HG02970 (cell line): ENCODE measurements at regions not wholly inside any gene's neighbourhood (a gene's known extent, or its start where the extent isn't known, plus 50 kb on each side); places are given as distances from the start of the nearest gene placed in this dataset.
"Not testable (repeated sequence)": the region's sequence is repeated elsewhere in the genome, so short reads cannot be mapped to it uniquely, and the experiment has no call there.

Source experiments
- ATAC-seq: cut with Tn5 transposase; IDR thresholded peaks from one replicate; pipeline ENCODE4 v1.9.1; 2021; ENCODE audit warnings: mild to moderate bottlenecking, moderate library complexity, moderate number of reproducible peaks; ENCODE audit not compliant: unreplicated experiment, low FRiP score

DNA sequence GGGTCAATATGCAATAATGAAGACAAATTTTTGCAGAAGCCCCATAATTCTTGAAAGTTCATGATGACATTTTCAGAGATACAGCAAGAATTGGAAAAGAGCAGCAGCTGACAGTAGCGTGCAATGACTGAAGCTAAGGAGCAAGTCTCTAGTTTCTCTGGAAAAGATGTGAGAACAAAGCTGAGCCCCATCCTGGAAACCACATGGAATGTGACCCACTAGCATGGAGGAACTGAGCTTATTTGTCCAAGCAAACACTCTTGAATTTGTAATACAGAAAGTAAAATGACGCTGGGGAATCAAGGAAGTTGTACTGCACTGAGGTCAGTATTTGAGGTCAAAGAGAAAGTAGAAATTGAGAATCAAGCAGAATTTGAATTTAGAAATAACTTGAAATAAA, 1447.2 kb downstream of the FSTL5 start:
- ATAC-seq: no peak

DNA sequence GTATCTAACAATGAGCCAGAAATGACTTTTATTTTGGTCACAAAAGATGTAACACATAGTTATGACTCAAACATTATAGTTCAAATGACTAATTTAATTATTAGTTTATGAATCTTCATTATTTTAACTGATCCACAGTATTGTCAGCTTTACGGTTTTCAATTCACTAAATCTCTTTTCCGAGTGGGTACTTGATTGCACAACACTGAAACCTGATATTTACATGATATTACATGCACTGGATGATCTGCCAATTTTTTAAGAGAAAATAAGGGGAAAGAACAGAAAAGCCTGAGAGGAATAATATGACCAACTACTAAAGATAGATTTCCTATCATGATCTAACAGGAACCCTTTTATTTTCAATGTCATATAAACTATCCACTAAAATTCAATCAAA, 1446.0 kb downstream of the FSTL5 start:
- no peak for ATAC-seq

DNA sequence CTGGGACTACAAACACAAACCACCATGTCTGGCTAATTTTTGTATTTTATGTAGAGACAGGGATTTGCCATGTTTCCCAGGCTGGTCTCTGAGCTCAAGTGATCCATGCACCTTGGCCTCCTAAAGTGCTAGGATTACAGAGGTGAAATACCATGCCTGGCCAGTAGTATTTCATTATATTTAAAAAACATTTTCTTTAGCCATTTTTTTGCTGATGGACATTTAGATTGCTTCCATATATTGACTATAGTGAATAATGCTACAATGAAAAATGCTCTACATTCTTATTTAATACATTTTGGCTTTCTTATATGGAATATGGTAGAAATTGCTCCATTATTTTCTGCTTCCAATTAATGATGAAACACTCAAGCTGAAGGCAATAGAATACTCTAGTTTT, 1439.7 kb downstream of the FSTL5 start:
- no peak for ATAC-seq

DNA sequence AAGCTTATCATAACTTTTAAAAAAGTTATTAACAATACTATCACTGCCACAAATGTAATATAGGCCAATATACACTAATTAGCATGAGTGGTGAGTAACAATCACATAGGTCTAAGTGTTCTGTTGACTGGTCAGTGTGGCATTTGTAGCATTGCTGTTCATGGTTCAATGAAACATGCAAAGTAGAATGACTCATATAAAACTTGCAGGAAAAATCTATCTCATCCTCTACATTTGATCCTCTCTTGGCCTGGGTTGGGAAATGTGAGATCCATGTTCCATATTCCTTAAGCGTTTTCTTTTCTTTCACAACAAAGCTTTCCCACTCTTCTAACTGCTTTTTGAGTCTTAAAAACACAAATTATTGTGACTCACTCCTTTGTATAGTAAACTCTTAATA, 1418.7 kb downstream of the FSTL5 start:
- ATAC-seq: no peak

DNA sequence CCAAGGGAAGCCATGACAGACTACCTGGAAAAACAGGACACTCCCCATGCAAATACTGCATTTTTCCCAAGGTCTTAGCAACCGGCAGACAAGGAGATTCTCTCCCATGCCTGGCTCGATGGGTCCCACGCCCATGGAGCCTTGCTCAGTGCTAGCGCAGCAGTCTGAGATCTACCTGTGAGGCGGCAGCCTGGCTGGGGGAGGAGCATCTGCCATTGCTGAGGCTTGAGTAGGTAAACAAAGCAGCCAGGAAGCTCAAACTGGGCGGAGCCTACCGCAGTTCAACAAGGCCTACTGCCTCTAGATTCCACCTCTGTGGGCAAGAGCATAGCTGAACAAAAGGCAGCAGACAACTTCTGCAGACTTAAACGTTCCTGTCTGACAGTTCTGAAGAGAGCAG, 1417.2 kb downstream of the FSTL5 start:
- not testable (repeated sequence) for ATAC-seq

DNA sequence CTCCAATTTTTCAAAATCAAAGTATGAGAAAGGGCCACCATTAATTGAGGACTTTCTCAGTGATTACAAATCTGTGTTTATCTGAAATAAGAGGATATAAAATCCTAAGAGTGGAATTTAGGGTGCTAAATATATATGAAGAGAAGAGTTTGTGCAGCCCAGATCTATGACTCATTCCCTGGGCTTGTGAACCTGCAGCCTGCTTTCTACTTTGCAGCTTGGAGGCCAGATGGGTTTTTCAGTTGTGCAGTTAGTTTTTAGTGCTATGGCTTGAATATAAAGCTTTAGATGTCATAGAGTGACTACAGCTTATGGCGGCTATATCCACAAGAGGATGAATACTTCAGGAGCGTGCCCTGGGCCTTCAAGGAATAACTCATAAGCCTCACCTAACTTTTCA, 1391.1 kb downstream of the FSTL5 start:
- no peak for ATAC-seq

DNA sequence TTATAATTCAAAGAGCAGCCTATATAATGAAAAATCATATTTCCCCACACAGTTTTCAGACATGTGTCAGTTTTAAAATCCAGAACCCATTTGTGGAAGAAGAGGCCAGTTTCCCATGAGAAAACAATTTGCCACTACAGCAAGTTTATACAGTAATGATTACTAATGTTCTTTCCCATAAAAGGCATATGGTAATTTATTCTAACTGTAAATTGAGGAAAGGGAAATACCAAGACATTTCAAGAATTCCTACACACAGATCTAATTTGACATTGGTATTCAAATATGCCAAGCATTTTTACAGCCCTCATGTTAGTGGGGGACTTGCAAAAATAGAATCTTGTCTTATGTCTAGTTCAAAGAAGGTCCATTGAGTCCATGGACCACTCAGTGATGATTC, 1368.6 kb downstream of the FSTL5 start:
- ATAC-seq: no peak

DNA sequence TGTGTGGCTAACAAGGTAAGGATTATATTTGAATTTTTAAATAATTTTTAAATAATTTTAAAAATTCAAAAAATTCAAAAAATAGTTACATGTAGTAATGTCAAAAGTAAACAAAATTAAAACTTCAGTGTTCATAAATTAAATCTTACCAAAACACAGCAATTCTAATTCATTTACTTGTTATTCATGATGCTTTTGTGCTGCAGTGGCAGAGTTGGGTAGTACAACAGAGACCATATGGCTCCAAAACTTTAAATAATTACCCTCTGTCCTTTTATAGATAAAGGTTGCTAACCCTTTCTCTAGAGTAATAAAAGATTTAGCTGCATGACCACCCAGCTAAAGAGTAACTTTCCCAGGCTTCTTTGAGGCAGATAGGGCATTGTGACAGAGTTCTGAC, 1355.6 kb downstream of the FSTL5 start:
- no peak for ATAC-seq

DNA sequence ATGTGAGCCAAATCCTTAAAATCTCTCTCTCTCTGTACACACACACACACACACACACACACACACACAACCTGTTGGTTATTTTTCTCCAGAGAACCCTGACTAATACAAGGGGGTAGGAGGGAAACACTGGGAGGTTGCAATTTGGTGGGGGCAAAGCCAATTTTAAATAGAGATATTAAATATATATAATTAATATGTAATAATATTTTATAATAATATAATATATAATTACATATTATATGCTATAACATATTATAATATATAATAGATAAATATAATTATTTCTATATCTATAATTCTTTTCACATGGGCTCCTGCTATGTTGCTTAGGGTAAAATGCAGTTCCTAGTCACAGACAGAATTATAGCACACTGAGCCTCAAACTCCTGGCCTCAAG, 1354.2 kb downstream of the FSTL5 start:
- no peak for ATAC-seq

DNA sequence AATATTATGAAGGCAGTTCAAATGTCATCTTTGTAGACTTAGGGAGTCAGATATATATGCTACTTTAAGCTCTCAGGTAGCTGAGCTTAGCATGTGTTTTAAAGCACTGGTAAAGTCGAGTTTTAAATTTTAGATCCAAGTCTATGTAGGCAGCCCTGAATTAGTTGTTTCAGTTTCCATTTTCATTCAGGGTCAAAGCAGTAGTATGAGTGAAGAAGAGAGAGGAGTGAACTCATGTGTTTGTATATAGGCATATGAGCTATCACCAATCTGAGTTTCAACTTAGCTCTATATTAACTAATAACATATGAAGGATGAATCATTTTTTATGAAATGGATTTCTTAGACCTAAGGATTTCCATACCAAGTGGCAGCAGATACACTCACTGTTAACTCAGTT, 1353.4 kb downstream of the FSTL5 start:
- ATAC-seq: no peak

DNA sequence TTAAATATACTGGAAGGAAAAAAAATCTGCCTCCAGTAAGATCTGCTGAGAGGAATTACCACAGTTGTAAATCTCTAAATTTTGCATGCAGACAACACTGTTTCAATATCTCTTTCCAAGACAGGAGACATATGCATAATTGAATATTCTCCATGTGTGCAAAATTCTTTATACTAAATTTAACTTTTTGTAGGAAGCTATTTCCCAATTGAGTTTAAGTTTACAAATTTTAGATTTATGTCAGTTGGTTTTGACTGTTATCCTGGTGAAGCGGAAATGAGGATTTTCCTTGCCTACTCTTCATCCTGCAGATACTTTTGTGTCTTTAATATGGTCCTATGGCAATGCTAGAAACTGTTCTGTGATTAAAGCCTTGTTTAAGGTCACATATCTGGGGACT, 1352.9 kb downstream of the FSTL5 start:
- ATAC-seq: no peak

DNA sequence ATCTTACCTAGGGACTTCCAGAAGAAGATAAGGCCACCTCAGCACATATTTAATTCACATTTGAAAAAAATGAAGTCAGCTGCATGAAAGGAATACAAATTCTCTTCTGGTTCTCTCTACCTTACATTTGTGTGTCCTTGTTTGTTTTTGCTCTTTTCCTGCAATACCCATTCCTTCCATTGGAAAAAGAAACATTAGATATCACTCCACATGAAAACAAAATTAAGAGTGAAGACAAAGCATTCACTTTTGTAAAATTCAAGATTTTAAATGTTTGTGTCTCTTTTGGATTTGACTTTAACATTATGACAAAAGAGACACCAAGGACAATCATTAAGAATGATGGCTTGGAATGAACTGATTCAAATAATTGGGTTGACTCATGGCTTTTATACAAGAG, 1351.8 kb downstream of the FSTL5 start:
- no peak for ATAC-seq

DNA sequence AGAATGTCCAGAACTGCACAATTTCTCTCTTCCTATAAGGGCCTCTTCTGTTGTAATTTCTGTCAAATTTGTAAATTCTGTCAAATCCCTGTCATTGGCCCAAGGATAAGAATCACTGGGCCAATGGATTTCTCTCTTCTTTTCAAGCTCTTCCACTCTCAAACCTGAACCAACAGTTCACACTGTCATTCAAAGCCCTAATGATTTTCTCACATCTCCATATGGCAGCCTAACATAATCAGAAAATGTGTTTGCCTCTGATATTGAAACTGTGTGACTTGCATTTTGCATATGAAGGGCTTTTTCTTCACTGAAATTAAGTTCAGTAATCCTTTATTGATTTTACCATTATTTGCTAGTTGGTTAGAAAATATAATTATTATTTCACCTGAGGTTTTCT, 1349.1 kb downstream of the FSTL5 start:
- ATAC-seq: no peak

DNA sequence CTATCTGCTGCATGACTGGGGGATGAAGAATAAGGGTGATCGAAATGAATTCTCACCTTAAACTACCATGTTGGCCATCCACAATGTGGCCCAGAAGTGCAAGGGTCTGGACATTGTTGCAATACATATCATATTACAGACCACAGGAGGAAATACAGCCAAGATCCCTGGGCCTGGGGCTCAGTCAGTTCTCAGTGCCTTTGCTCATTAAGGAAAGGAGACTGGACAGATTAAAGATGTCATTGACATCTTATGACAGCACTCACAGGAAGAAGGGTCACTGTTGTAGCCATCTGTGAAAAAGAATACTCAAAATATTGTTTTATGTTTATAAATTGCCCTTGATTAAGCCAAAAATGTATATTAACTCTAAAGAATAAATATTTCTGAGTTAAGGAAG, 1345.2 kb downstream of the FSTL5 start:
- ATAC-seq: no peak

DNA sequence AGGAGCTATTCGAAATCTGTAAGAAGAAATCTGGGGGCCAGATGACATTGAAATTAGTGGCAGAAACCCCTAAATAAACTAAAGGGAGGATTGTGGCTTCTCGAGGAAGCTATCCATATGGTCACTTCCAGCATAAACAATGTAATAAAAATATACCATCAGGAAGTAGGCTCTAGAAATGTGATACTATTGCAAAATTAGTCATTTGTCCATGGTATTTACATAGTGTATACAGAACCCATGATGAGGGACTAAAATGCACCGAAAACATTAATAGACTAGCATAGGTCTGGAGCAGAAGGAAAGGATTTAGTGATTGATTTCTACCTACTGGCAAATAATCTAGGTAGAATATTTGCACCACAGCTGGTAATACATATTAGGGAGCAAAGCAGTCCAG, 1344.0 kb downstream of the FSTL5 start:
- ATAC-seq: no peak

DNA sequence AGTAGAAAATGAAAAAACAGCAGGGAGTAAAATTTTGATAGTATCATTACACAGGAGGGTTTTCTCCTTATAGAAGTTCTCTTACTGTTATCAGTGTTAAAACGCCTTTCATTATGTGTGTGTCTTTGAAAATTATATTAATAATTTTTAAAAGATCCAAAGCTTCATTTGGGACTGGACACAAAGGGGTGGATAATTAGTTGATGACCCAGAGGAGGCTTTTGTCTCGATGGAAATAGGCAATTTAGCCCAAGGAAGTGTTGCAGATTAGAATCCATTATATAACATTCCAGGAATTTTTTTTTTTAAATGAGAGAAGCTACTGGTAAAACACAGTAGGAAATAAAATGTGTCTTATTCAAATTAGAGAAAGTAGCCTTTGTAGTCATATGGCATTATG, 1339.3 kb downstream of the FSTL5 start:
- no peak for ATAC-seq

DNA sequence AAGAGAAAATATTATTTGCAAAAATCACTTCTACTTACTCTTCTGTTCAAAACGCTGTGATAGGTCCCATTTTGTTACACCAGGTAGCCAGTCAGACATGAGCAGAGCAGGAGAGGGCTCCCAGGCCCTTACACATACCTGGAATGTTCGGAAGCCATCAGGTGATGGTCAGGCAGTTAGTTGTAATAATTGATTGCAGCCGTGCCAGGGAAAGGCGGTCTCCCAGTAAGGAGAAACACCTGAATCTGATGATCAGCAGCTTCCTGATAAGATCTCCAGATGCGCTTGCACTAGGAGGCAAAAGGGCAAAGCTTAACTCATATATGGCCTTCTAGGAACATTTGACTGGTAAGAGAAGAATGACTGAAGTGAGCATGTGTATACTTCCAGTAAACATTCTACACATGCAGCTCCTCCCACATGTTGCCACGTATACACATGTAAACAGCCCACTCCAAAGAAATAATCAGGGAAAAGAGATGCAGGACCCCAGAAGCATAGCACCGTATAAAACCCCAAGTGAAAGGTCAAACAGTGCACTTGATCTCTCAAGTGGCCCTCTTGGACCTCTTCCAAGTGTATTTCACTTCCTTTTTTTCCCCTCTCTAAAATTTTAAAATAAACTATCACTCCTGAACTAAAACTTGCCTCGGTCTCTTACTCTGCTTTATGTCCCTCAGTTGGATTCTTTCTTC, 1338.0 kb downstream of the FSTL5 start:
- ATAC-seq: no peak

DNA sequence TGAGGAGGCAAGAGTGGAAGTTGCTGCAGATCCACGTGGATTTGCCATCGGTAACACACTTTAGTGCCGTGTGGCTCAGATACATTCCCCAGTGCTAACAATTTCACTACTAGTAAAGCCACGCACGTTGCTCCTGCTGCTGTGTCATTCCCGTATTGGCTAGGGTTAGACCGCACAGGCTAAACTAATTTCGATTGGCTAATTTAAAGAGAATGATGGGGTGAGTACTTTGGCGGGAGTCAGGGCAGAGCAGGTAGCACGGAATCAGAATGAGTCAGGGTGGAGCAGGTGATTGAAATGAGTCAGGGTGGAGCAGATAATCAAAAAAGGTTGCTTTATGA, 1337.5 kb downstream of the FSTL5 start:
- no peak for ATAC-seq

DNA sequence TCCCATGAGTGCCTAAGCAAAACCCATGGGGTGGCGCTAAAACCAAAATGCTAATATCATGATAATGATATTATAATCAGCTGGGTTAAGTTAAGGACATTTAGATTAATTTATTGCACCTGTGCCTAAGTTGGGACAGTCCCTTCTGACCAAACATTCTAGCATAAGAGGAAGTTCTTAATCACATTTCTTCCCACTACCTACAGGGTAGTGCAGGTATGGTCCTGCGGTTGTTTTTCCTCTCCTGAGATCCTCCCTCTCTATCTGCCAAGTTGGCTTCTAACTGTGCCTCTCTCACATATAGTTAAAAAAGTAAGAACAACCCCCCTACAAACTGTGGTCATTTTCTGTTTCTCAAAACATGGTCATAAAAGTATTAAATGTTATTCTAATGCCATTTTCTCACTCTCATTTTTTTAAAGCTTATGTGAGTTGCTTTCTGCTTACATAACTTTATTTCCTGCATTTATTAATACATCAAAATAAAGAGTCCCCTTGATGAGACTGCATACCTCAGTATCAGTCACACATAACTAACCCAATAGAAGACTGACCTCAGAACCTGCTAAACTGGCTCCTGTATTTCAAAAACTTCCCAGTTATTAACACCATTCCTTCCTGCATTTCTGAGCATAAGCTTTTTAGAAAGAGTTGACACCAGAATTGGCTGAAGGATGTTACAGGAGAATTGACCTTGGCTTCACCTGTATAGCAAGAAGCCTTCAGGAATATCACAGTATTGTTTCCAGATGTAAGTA, 1332.5 kb downstream of the FSTL5 start:
- no peak for ATAC-seq

DNA sequence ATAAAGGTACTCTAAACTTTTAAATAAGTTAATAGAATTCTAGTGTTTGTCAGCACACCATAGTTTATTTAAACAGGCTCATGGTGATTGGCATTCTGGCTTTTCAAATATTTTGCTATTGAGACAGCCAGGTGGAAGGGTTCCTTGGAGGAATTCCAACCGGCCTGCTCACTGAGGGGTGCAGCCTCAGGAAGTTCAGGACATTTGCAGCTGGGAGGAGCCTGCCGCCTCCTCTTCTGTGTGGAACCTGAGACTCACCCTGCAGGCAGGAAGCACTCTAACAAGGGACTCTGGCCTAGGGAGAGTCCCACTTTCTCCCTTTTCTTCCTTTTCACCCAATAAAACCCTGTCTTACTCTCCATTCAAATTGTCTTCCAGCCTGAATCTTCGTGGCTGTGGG, 1328.0 kb downstream of the FSTL5 start:
- no peak for ATAC-seq

DNA sequence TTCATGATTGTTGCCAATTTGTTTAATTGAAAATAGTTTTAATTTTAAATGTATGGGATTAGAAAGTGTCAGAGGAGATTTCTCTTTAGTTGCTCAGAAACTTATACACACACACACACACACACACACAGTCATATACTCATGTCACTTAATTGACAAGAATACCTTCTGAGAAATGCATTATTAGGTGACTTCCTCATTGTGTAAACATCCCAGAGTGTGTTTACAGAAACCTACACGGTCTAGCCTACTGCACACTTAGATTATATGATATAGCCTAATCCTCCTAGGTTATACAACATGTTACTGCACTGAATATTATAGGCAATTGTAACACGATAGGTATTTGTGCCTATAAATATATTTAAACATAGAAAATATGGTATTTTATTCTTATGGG, 1327.4 kb downstream of the FSTL5 start:
- ATAC-seq: no peak

DNA sequence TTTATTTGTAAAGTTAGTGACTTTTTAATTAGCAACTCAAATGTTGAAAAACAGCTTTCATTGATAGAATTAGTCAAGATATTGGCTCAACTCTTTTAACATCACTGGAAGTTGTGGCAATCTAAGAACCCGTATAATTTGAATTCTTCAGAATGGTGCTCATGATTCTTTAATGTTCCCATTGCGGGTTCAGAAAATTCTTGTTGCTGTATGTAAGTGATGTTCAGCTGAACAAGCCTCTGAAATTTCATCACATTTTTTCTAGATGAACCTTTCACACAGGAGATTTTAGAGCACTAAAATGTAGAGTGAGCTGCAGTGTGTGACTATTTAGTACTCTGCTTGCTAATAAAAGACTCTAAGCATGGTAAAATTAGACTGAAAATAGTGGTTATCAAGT, 1317.7 kb downstream of the FSTL5 start:
- no peak for ATAC-seq
